ENCODE measurements at regions not wholly inside any gene's neighbourhood (a gene's known extent, or its start where the extent isn't known, plus 50 kb on each side); places are given as distances from the start of the nearest gene placed in this dataset.

DNA sequence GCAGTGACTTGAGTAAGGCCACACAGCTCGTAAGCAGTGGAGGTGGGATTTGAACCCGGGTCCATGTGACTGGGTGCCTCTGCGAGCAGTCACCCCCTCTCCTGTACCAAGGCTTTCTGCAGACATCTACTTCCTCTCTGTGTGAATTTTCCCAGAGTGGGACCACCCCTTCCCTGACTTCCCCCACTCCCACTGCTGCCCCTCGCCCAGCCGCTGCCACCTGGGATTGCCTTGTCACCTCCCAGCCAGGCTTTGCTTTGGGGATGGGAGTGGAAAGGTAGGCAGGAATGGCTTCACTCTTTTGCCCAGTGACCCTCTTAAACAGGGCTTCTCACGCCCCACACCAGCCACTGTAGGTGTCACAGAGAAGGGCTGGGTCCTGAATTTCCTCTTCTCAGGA, 105.2 kb upstream of the SEC14L1 start:
- TF ChIP-seq, protein P1, sequence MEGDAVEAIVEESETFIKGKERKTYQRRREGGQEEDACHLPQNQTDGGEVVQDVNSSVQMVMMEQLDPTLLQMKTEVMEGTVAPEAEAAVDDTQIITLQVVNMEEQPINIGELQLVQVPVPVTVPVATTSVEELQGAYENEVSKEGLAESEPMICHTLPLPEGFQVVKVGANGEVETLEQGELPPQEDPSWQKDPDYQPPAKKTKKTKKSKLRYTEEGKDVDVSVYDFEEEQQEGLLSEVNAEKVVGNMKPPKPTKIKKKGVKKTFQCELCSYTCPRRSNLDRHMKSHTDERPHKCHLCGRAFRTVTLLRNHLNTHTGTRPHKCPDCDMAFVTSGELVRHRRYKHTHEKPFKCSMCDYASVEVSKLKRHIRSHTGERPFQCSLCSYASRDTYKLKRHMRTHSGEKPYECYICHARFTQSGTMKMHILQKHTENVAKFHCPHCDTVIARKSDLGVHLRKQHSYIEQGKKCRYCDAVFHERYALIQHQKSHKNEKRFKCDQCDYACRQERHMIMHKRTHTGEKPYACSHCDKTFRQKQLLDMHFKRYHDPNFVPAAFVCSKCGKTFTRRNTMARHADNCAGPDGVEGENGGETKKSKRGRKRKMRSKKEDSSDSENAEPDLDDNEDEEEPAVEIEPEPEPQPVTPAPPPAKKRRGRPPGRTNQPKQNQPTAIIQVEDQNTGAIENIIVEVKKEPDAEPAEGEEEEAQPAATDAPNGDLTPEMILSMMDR (conservative IDR thresholded peaks at IDR 0.05; ENCODE audit: low read depth, low read length), result no peak
- no peak for TF ChIP-seq POLR2A (IDR thresholded peaks at IDR 0.05; ENCODE audit: low read depth, low read length)
- TF ChIP-seq, protein P2, sequence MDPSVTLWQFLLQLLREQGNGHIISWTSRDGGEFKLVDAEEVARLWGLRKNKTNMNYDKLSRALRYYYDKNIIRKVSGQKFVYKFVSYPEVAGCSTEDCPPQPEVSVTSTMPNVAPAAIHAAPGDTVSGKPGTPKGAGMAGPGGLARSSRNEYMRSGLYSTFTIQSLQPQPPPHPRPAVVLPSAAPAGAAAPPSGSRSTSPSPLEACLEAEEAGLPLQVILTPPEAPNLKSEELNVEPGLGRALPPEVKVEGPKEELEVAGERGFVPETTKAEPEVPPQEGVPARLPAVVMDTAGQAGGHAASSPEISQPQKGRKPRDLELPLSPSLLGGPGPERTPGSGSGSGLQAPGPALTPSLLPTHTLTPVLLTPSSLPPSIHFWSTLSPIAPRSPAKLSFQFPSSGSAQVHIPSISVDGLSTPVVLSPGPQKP (IDR thresholded peaks at IDR 0.05; ENCODE audit: borderline replicate concordance, low read depth, low read length), result no peak
- TF ChIP-seq RFX5 (IDR thresholded peaks at IDR 0.05; ENCODE audit: low read depth, low read length), result no peak
- TF ChIP-seq BHLHE40 (IDR thresholded peaks at IDR 0.05; ENCODE audit: low read depth, low read length), result no peak
- no peak for TF ChIP-seq RAD21 (IDR thresholded peaks at IDR 0.05; ENCODE audit: low read length)
- TF ChIP-seq FOS (IDR thresholded peaks at IDR 0.05; ENCODE audit: low read depth, low read length), result no peak
- no peak for TF ChIP-seq RCOR1 (IDR thresholded peaks at IDR 0.05; ENCODE audit: insufficient replicate concordance, low read length)
- TF ChIP-seq SMC3 (IDR thresholded peaks at IDR 0.05; ENCODE audit: low read depth, low read length), result no peak

Data from IMR-90 (cell line).